ENCODE measurements at regions not wholly inside any gene's neighbourhood (a gene's known extent, or its start where the extent isn't known, plus 50 kb on each side); places are given as distances from the start of the nearest gene placed in this dataset.

DNA sequence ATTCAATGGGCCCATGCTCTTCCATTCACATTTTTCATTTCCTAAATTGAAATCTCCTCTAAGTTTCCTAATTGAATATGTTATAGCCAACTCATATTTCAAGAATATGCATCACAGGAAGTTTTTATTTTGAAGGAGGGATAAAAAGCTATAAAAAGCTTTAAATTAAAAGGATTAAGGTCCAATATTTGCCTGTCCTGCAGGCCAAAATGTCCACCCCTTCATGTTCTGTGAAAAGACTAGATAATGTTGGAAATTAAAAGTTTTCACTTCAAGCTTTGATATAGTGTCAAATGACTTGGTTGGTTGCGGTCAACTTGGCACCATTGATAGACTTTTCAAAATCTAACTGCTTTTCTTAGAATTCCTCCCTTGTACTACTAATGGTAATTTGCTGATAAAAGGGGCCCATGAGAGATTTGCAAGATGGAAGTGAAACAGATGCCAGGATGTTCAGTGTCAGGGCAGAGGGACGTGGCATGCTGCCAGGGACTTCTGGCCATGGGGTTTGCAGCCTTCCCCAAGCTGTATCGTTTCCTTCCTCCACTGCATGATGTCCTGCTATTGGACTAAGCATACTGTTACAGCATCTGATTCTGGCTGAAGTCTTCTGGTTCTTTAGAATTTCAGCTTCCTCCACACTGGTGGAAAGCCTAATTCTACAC is 547.3 kb upstream of the MIR17HG start:
- Histone ChIP-seq H3K27ac (ENCODE audit: low read depth, low read length) (no peak overlapping the region), H4K91ac (ENCODE audit: low read depth, low read length) (no peak overlapping the region), H3K4me1 (ENCODE audit: control insufficient read depth in 1 of 2, insufficient read depth in 2 of 2, low read length in 2 of 2) (no peaks in the 10 kb centered on the region), H3K9me3 (ENCODE audit: insufficient read depth, low read depth, low read length) (no peaks in the 10 kb centered on the region), H3K4ac (ENCODE audit: low read depth, low read length) (no peak overlapping the region), H3K23ac (ENCODE audit: low read length) (no peak overlapping the region), H3K9ac (ENCODE audit: low read length) (no peak overlapping the region), H3K14ac (ENCODE audit: low read length) (no peak overlapping the region), H2AFZ (ENCODE audit: insufficient read depth, low read length, poor library complexity) (no peak overlapping the region), H3K36me3 (ENCODE audit: control insufficient read depth in 1 of 2, insufficient read depth in 2 of 2, low read length in 2 of 2) (no peaks in the 10 kb centered on the region), H2BK120ac (ENCODE audit: insufficient read depth, low read length, poor library complexity) (no peak overlapping the region), H2AK5ac (ENCODE audit: low read length) (no peak overlapping the region), H3K18ac (ENCODE audit: low read length) (no peak overlapping the region), H4K12ac (ENCODE audit: low read depth, low read length) (no peak overlapping the region), H3K27me3 (ENCODE audit: insufficient read depth, low read length) (no peaks in the 10 kb centered on the region), H2BK5ac (ENCODE audit: low read depth, low read length, poor library complexity) (no peak overlapping the region), H3K4me2 (ENCODE audit: low read length) (no peak overlapping the region), H3K79me1 (ENCODE audit: low read length) (no peaks in the 10 kb centered on the region), H2BK12ac (ENCODE audit: low read length) (no peak overlapping the region), H3K4me3 (ENCODE audit: low read depth, low read length) (no peak overlapping the region), H4K8ac (ENCODE audit: low read depth, low read length) (no peak overlapping the region), H3K79me2 (ENCODE audit: control insufficient read depth, insufficient read depth, low read length, poor library complexity) (no peaks in the 10 kb centered on the region)
- peak in 1 of 2 donors; percentile 1 for DNase-seq
- no CpG with 5 or more reads among the region's 3 CpGs for WGBS (ENCODE audit: extremely low coverage, insufficient coverage, insufficient read length)

DNA sequence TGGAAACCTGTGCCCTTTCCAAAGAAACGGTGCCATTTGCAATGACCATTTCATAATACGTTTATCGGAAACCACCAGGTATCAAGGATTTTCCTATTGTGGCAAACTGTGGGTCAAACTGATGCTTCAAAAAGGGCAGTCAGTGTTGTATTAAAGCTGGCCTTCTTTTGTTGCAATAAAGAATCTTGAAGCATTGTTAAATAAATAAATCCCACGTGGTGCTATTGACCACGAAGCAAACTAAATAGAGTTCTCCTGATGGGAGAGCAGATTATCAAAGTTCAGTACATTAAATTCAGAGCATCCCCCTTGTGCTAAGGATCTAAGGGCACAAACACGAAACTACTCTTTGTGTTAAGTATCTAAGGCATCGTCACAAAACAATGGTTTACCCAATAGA is 545.9 kb upstream of the MIR17HG start:
- DNase-seq = no peak
- H2AK5ac ChIP-seq (ENCODE audit: low read length) = no peak overlapping the region
- no peak overlapping the region for H4K8ac ChIP-seq (ENCODE audit: low read depth, low read length)
- no peaks in the 10 kb centered on the region for H3K79me1 ChIP-seq (ENCODE audit: low read length)
- no peak overlapping the region for H4K12ac ChIP-seq (ENCODE audit: low read depth, low read length)
- H2BK12ac ChIP-seq (ENCODE audit: low read length) = no peak overlapping the region
- no CpG with 5 or more reads among the region's 7 CpGs for WGBS (ENCODE audit: extremely low coverage, insufficient coverage, insufficient read length)
- no peak overlapping the region for H3K27ac ChIP-seq (ENCODE audit: low read depth, low read length)
- H3K9me3 ChIP-seq (ENCODE audit: insufficient read depth, low read depth, low read length) = no peaks in the 10 kb centered on the region
- H3K9ac ChIP-seq (ENCODE audit: low read length) = no peak overlapping the region
- no peaks in the 10 kb centered on the region for H3K27me3 ChIP-seq (ENCODE audit: insufficient read depth, low read length)
- no peak overlapping the region for H3K4me2 ChIP-seq (ENCODE audit: low read length)
- no peaks in the 10 kb centered on the region for H3K4me1 ChIP-seq (ENCODE audit: control insufficient read depth in 1 of 2, insufficient read depth in 2 of 2, low read length in 2 of 2)
- no peak overlapping the region for H2BK120ac ChIP-seq (ENCODE audit: insufficient read depth, low read length, poor library complexity)
- no peak overlapping the region for H3K4ac ChIP-seq (ENCODE audit: low read depth, low read length)
- no peak overlapping the region for H3K18ac ChIP-seq (ENCODE audit: low read length)
- no peaks in the 10 kb centered on the region for H3K79me2 ChIP-seq (ENCODE audit: control insufficient read depth, insufficient read depth, low read length, poor library complexity)
- H2BK5ac ChIP-seq (ENCODE audit: low read depth, low read length, poor library complexity) = no peak overlapping the region
- H4K91ac ChIP-seq (ENCODE audit: low read depth, low read length) = no peak overlapping the region
- H3K4me3 ChIP-seq (ENCODE audit: low read depth, low read length) = no peak overlapping the region
- H3K14ac ChIP-seq (ENCODE audit: low read length) = no peak overlapping the region
- H2AFZ ChIP-seq (ENCODE audit: insufficient read depth, low read length, poor library complexity) = no peak overlapping the region
- H3K36me3 ChIP-seq (ENCODE audit: control insufficient read depth in 1 of 2, insufficient read depth in 2 of 2, low read length in 2 of 2) = no peaks in the 10 kb centered on the region
- H3K23ac ChIP-seq (ENCODE audit: low read length) = no peak overlapping the region

DNA sequence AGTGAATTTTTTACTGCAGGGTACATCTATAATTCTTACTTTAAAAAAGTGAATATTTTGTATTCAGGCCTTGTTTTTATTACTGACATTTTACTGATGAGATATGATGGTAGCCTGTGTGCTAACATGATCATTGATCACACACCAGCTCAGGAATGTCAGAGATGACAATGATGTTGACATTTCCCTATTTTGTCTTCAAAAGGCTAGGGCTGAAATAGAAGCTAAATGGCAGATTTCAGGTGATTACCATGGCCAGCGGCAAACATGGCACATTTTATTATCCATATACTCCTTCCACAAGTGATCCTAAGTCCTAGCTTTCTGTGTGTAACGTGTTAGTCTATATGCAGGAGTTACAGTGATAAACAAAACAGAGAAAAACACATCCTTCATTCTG is 544.3 kb upstream of the MIR17HG start:
- H4K8ac ChIP-seq (ENCODE audit: low read depth, low read length) = no peak overlapping the region
- H2BK120ac ChIP-seq (ENCODE audit: insufficient read depth, low read length, poor library complexity) = no peak overlapping the region
- no peaks in the 10 kb centered on the region for H3K27me3 ChIP-seq (ENCODE audit: insufficient read depth, low read length)
- H3K14ac ChIP-seq (ENCODE audit: low read length) = no peak overlapping the region
- no peak overlapping the region for H3K27ac ChIP-seq (ENCODE audit: low read depth, low read length)
- no peak overlapping the region for H4K12ac ChIP-seq (ENCODE audit: low read depth, low read length)
- no CpG with 5 or more reads among the region's 2 CpGs for WGBS (ENCODE audit: extremely low coverage, insufficient coverage, insufficient read length)
- H3K9me3 ChIP-seq (ENCODE audit: insufficient read depth, low read depth, low read length) = no peaks in the 10 kb centered on the region
- DNase-seq = no peak
- no peak overlapping the region for H3K23ac ChIP-seq (ENCODE audit: low read length)
- no peaks in the 10 kb centered on the region for H3K79me2 ChIP-seq (ENCODE audit: control insufficient read depth, insufficient read depth, low read length, poor library complexity)
- no peak overlapping the region for H3K4me3 ChIP-seq (ENCODE audit: low read depth, low read length)
- no peak overlapping the region for H2AK5ac ChIP-seq (ENCODE audit: low read length)
- no peaks in the 10 kb centered on the region for H3K79me1 ChIP-seq (ENCODE audit: low read length)
- no peak overlapping the region for H2AFZ ChIP-seq (ENCODE audit: insufficient read depth, low read length, poor library complexity)
- H3K4me2 ChIP-seq (ENCODE audit: low read length) = no peak overlapping the region
- H3K9ac ChIP-seq (ENCODE audit: low read length) = no peak overlapping the region
- no peaks in the 10 kb centered on the region for H3K4me1 ChIP-seq (ENCODE audit: control insufficient read depth in 1 of 2, insufficient read depth in 2 of 2, low read length in 2 of 2)
- no peak overlapping the region for H2BK12ac ChIP-seq (ENCODE audit: low read length)
- no peak overlapping the region for H2BK5ac ChIP-seq (ENCODE audit: low read depth, low read length, poor library complexity)
- H3K4ac ChIP-seq (ENCODE audit: low read depth, low read length) = no peak overlapping the region
- no peak overlapping the region for H3K18ac ChIP-seq (ENCODE audit: low read length)
- no peak overlapping the region for H4K91ac ChIP-seq (ENCODE audit: low read depth, low read length)
- H3K36me3 ChIP-seq (ENCODE audit: control insufficient read depth in 1 of 2, insufficient read depth in 2 of 2, low read length in 2 of 2) = no peaks in the 10 kb centered on the region

DNA sequence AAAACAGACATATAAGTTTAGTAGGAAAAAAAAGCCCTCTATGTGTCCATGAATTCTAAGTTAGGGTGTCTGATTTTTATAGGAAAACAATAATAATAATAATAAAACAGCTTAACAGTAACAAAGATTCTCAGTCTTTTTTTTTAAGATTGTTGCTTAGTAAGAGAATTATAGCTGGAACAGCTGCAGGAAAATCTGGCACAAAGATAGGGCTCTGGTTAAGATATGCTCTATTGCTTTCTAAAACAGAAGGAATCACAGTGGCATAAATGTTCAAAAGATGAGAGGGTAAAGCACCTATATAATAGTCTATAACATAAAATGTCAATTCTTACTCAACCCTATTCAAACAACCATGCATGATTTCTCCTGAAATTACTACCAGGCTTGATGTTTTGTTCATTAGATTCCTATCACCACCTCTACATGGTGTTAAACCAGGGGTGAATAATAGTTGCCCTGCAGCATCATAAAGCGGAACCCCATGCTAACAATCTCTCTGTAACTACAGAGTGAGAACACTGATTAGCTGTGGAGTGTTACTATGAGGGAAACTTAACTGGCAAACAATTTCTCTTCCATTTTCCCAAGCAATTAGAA is 541.4 kb upstream of the MIR17HG start:
- Histone ChIP-seq H4K91ac (ENCODE audit: low read depth, low read length) (no peak overlapping the region), H2AK5ac (ENCODE audit: low read length) (no peak overlapping the region), H2BK120ac (ENCODE audit: insufficient read depth, low read length, poor library complexity) (no peak overlapping the region), H3K9ac (ENCODE audit: low read length) (no peak overlapping the region), H3K4me2 (ENCODE audit: low read length) (no peak overlapping the region), H3K9me3 (ENCODE audit: insufficient read depth, low read depth, low read length) (no peaks in the 10 kb centered on the region), H2AFZ (ENCODE audit: insufficient read depth, low read length, poor library complexity) (no peak overlapping the region), H3K4me1 (ENCODE audit: control insufficient read depth in 1 of 2, insufficient read depth in 2 of 2, low read length in 2 of 2) (no peaks in the 10 kb centered on the region), H3K27me3 (ENCODE audit: insufficient read depth, low read length) (no peaks in the 10 kb centered on the region), H3K4me3 (ENCODE audit: low read depth, low read length) (no peak overlapping the region), H4K12ac (ENCODE audit: low read depth, low read length) (no peak overlapping the region), H3K79me2 (ENCODE audit: control insufficient read depth, insufficient read depth, low read length, poor library complexity) (no peaks in the 10 kb centered on the region), H3K36me3 (ENCODE audit: control insufficient read depth in 1 of 2, insufficient read depth in 2 of 2, low read length in 2 of 2) (no peaks in the 10 kb centered on the region), H3K14ac (ENCODE audit: low read length) (no peak overlapping the region), H3K23ac (ENCODE audit: low read length) (no peak overlapping the region), H3K27ac (ENCODE audit: low read depth, low read length) (no peak overlapping the region), H2BK5ac (ENCODE audit: low read depth, low read length, poor library complexity) (no peak overlapping the region), H3K79me1 (ENCODE audit: low read length) (no peaks in the 10 kb centered on the region), H4K8ac (ENCODE audit: low read depth, low read length) (no peak overlapping the region), H2BK12ac (ENCODE audit: low read length) (no peak overlapping the region), H3K18ac (ENCODE audit: low read length) (no peak overlapping the region), H3K4ac (ENCODE audit: low read depth, low read length) (no peak overlapping the region)
- no CpG with 5 or more reads among the region's 1 CpG for WGBS (ENCODE audit: extremely low coverage, insufficient coverage, insufficient read length)
- no peak for DNase-seq

Measured in trophoblast cell (in vitro differentiated cells and primary cell).